Globus pallidus (tissue), 1 donor: ENCODE measurements at regions not wholly inside any gene's neighbourhood (a gene's known extent, or its start where the extent isn't known, plus 50 kb on each side); places are given as distances from the start of the nearest gene placed in this dataset.
"Not testable (repeated sequence)": the region's sequence is repeated elsewhere in the genome, so short reads cannot be mapped to it uniquely, and the experiment has no call there.

ENCODE experiments used
- DNase-seq: peaks from one replicate; pipeline ENCODE4 v3.0.0-alpha.2; 2015; ENCODE audit warnings: low spot score

- DNase-seq: not testable (repeated sequence)
These were observed 756.9 kb upstream of the ADGRB3 start for GRCh38 chr6:67878216-67878615.

- DNase-seq: no peak
These were observed 757.8 kb upstream of the ADGRB3 start for GRCh38 chr6:67877288-67877687.

- DNase-seq: no peak
These were observed 759.2 kb upstream of the ADGRB3 start for GRCh38 chr6:67875877-67876383.

- DNase-seq: no peak
These were observed 764.8 kb upstream of the ADGRB3 start for GRCh38 chr6:67870321-67870720.

- DNase-seq: no peak
These were observed 771.7 kb upstream of the ADGRB3 start for GRCh38 chr6:67863346-67863745.

GRCh38 chr6:67854098-67854497, 781.0 kb upstream of the ADGRB3 start:
- no peak for DNase-seq

GRCh38 chr6:67839818-67840217, 795.3 kb upstream of the ADGRB3 start:
- no peak for DNase-seq

- no peak for DNase-seq
These were observed 809.7 kb upstream of the ADGRB3 start for GRCh38 chr6:67825201-67825895.

GRCh38 chr6:67818322-67818721, 816.8 kb upstream of the ADGRB3 start:
- DNase-seq: no peak

- no peak for DNase-seq
These were observed 819.5 kb upstream of the ADGRB3 start for GRCh38 chr6:67815623-67816022.

GRCh38 chr6:67814262-67814661, 820.8 kb upstream of the ADGRB3 start:
- no peak for DNase-seq

- DNase-seq: no peak
These were observed 822.4 kb upstream of the ADGRB3 start for GRCh38 chr6:67812693-67813092.

- no peak for DNase-seq
These were observed 823.0 kb upstream of the ADGRB3 start for GRCh38 chr6:67812125-67812524.

GRCh38 chr6:67811239-67812037, 823.6 kb upstream of the ADGRB3 start:
- DNase-seq: no peak

GRCh38 chr6:67804808-67805207, 830.3 kb upstream of the ADGRB3 start:
- not testable (repeated sequence) for DNase-seq

- DNase-seq: no peak
These were observed 832.3 kb upstream of the ADGRB3 start for GRCh38 chr6:67802771-67803170.

GRCh38 chr6:67792996-67793395, 842.1 kb upstream of the ADGRB3 start:
- no peak for DNase-seq

- DNase-seq: no peak
These were observed 844.5 kb upstream of the ADGRB3 start for GRCh38 chr6:67790569-67790968.

- not testable (repeated sequence) for DNase-seq
These were observed 848.0 kb upstream of the ADGRB3 start for GRCh38 chr6:67787119-67787518.

- DNase-seq: no peak
These were observed 855.2 kb upstream of the ADGRB3 start for GRCh38 chr6:67779876-67780275.

GRCh38 chr6:67775333-67775732, 859.7 kb upstream of the ADGRB3 start:
- no peak for DNase-seq

GRCh38 chr6:67768972-67769371, 866.1 kb upstream of the ADGRB3 start:
- DNase-seq: no peak
